ENCODE measurements at regions not wholly inside any gene's neighbourhood (a gene's known extent, or its start where the extent isn't known, plus 50 kb on each side); places are given as distances from the start of the nearest gene placed in this dataset.

DNA sequence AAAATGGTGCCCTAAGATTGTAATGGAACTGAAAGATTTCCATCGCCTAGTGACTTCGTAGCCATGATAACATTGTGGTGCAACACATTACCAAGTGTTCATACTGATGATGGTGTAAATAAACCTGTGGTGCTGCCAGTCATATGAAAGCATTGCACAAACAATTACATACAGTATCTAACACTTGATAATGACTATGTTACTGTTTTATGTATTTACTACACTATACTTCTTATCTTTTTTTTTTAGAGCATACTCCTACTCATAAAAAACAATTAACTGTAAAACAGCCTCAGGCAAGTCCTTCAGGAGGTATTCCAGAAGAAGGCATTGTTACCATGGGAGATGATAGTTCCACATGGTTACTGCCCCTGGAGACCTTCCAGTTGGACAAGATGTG, 152.7 kb upstream of the EDNRA start:
- no peak for DNase-seq

DNA sequence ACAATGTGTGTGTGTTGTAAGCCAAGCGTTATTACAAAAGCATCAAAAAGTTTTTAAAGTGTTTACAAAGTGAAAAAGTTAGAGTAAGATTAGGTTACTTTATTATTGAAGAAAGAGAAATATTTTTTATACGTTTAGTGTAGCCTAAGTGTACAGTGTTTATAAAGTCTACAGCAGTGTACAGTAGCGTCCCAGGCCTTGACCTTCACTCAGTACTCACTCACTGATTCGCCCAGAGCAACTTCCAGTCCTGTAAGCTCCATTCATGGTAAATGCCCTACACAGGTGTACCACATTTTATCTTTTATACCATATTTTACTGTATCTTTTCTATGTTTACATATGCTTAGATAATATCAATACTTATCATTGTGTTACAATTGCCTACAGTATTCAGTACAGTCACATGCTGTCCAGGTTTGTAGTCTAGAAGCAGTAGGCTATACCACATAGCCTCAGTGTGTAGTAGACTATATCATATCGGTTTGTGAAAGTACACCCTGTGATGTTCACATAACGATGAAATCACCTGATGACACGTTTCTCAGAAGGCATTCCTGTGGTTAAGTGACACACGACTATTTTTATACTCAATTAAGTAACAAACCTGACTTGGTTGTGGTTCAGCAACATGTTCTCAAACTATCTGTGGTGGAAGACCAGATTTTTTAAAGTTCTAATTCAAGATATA, 152.0 kb upstream of the EDNRA start:
- no peak for DNase-seq

DNA sequence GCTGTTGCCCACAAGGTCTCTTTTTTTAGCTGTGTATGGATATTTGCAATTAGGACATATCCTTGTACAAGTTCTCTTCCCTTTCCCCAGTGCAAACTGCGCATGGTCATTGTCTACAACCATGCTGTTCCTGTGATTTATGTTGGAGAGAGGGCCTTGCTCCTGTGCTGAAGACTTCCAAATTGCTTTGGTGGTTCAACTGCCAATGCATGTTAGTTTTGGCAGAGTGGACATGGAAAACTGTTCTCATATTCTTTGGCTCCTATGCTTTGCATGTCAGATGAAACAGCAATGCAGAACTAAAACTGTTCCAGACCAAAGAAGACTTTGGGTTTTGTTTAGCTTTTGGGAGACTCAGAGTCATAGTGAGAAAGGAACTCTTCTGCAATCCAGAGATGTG, 148.8 kb upstream of the EDNRA start:
- DNase-seq: no peak

DNA sequence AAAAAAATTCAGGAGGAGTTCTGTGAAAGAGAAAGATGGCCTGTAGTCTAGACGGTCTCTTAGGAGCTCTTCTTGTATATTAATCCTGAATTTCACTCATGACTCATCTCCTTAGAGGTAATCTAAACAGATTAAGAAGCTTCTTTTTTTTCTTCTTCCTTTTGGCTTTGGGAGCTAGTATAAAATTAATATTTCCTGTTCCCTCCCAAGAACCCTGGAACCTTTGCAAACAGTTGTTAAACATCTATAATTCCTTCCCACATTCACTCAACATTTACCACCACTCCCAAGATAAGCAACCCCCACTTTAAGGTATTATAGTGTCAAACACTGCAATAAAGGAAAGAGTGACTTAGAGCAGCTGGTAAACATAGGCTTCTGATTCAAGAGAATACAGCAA, 146.4 kb upstream of the EDNRA start:
- no peak for DNase-seq

DNA sequence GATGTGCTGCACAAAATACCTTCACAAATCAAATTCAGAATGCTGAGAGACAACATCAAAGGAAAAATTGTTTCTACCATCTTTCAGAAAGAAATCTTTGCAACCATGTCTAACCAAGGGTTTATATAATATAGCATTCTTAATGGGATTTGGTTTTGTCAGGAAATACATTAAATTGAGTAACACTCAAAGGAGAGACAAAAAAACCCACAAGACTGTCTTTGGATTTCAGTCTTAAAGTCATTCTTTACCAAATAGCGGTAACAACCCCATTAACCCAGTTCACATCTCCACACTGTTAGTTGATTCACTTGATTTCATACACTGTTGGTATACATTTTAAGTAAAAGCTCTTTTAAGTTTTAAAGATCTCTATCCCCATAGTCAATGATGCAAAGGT, 145.7 kb upstream of the EDNRA start:
- DNase-seq: no peak

DNA sequence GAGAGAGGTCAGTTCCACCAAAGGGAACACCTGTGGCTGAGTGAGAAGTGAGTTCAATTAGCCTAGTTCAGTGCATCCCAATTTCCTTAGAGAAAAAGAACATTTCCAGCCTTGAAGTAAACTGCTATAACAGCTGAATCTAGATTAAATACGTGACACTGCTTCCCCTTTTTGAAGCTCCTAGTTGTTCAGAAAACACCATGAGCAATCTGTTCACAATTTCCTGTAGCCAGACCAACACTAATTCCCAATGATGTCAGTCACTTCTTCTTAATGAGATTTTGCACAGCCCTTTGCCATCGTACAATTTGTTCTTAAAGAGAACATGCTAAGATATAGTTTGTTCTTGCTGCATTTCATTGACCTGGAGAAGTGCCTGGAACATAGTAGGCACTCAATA, 144.6 kb upstream of the EDNRA start:
- DNase-seq: no peak

DNA sequence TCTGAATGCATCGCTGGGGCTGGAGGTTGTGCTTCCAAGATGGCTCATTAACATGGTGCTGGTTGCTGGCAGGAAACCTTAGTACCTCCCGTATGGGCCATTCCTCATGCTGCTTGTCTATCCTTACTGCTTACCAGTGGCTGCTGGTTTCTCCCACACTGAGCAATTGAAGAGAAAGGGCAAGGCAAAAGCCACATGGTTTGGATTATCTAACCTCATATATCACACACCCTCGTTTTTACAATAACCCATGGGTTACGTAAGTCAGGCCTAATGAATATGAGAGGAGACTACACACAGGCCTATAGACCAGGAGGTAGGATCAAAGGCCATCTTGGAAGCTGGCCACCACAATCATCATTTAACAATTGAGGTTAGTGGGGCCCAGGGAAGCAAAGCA, 141.8 kb upstream of the EDNRA start:
- DNase-seq: no peak

DNA sequence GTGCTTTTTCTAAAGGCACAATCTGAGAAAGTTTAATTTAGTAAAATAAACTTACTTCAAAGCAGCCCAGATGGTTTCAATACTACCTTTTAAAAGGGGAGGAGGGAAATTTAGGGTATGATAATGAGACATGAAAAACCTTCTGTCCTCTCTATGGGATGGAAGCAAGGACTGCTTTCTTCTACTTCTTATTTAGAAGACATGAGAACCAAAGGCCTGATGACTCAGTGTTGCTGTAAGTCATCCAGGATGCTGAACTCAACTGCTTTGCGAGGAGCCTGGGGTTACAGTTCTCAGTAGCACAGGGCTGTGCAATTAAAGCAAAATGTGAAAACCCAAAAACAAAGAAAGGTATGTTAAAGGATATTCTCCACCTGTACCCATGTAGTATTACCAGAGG, 140.8 kb upstream of the EDNRA start:
- no peak for DNase-seq

DNA sequence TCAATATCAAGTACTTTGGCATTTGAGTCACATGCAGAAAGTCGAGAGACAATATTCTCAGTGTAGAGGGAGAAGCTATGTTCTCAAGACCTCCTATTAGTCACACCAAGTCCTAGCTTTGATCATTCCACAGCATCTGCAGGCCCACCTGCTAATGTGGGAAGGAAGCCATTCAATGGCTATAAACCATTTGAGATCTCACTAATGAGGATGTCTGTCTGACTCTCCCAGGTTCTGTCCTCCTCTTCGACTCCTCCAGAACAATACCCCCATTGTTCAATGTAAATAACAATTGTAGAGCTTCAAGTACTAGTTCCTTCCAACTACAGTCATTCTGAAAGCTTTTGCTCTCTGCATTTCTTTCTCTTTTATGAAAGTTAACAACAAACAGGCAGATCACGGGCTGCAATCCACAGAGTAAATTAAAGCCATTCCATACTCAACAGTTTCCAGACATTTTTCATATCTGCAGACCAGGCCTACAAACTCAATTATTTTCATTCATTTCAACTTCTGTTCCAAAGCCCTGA, 140.2 kb upstream of the EDNRA start:
- DNase-seq: no peak

DNA sequence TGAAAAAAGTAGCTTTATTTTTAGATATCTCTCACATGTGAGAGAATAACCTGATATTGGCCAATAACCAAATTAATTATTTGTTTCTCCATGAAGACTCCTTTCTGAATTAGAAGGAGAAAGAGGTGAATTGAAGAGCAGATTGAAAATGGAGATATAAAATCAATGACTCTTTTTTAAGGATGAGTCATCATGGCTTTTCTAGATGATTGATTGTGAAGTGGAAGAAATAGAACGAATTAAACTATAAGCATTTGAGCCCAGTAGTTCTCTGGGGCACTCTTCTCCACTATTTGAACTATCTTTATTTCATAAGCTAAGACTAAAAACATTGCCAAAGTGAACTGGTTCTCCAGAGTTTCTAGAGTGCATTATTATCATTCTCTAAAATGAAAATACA, 137.2 kb upstream of the EDNRA start:
- no peak for DNase-seq

DNA sequence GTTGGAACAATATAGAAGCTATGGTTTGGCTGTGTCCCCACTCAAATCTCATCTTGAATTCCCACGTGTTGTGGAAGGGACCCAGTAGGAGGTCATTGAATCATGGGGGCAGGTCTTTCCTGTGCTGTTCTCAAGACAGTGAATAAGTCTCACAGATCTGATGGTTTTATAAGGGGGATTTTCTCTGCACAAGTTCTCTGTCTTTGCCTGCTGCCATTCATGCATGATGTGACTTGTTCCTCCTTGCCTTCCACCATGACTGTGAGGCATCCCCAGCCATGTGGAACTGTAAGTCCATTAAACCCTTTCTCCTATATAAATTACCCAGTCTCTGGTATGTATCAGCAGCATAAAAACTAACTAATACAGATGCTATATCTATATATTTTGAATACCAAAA, 135.2 kb upstream of the EDNRA start:
- DNase-seq: no peak

DNA sequence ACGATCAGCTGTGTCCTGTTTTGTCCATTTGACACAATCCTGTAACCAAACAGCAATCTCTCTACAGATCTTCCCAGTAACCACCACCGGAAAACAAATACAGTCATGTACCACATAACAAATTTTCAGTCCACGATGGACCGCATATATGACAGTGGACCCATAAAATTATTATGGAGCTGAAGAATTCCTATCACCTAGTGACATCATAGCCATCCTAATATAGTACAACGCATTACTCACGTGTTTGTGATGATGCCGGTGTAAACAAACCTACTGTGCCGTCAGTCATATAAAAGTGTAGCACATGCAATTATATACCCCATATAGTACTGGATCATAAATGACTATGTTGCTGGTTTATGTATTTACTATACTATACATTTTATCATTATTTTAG, 133.7 kb upstream of the EDNRA start:
- no peak for DNase-seq

DNA sequence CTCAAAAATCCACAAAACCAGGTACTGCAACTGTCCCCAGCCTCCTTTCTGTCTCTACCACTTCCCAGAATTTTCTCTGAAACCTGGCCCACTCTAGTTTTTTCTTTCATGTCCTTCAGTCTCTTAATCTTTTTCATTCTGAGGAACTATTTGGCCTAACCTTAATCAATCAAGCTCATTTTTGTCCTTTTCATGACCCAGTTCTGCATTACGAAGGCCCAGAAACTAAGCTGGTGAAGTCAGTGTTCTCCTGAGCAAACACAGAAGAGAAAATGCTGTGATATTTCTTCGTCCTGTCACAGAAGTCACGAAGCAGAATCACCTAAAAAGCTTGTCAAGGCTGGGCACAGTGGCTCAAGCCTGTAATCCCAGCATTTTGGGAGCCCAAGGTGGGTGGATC, 131.7 kb upstream of the EDNRA start:
- DNase-seq: no peak

DNA sequence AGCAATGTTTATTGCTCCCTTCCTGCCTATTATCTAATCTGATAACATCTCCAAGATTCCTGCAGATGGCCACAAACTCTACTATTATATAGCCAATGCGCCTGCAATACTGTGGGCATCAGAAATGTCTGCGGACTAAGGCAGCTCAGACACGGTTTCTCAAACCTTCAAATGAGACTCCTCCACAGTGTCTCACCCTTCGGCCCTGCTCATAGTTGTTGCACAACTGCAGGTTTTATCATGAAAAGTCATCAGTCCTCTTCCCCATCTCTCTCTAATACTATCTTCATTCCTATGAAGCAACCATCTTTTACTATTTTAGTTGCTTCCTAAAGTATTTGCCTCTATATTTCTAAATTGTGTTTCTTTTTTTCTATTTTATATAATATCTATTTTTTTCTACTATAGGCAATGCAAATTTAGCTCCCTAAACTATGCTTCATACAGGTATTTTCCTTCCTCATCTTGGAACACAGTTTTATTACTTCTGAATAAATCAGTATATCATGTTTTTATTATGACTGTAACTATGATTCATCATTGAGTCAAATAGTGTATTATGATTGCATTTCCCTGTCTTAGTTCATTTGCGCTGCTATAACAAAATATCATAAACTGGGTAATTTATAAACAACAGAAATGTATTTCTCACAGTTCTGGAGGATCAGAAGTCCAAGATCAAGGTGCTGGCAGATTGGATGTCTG, 129.7 kb upstream of the EDNRA start:
- no peak for DNase-seq

DNA sequence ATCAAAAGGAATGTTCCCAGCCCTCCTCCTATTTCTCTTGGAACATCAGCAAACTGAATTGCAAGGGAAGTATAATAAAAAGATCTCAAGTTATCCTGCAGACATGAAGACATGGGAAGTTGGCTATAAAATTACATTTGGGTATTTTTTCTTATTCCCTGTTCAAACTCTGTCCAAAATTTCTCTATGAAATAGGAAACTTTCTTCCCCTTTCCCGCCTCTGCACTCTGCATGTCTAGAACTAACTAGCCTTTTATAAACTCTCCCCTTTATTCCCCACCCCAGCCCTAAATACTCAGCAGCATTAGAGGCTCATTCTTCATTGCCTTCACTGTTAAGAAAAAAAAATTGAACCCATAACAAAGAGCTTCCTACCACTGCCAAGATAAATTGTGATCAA, 126.7 kb upstream of the EDNRA start:
- no peak for DNase-seq

DNA sequence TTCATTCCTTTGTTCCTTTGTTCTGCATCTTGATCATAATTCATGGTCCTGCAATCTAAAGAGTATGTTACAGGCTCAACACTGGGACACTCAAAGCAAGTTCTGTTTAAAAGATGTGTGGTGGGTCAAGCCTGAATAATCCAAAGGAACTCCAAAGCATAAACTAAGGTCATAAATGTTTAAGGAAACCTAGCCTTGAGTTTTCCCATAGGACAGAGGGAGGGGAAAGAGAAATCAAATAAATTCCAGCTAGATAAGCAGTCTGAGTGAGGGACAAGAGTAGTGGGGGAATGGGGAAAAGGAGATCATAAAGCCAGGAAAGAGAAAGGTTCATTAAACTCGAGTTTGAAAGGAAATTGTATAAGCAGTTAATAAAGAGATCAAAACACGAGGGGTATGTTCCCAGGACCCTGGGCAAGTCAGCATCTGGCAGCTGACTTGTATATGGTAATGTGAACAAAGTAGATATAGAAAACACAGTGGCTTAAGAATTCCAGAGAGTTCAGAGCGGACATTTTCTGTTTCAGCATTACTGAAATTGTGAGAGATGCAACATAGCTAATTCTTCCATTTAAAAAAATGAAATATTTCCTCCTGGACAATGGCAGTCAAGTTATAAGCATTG, 125.8 kb upstream of the EDNRA start:
- no peak for DNase-seq

DNA sequence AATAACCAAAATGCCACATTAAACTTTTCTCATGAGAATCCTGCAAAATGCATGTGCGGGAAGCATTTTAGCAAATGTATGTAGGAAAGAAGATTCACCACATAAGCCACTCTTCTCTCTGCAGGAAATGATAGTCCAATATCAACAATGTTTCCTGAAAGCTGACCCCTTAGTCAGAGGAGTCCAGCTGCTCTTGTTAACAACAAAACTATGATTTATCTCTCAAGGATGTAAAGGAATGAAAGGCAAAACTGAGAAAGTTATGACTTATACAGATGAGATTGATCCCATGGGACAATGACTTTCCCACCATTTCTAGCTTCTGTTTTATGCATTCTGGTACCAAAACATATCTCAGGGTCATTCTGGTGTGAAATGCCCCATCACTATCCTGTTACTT, 125.0 kb upstream of the EDNRA start:
- no peak for DNase-seq

DNA sequence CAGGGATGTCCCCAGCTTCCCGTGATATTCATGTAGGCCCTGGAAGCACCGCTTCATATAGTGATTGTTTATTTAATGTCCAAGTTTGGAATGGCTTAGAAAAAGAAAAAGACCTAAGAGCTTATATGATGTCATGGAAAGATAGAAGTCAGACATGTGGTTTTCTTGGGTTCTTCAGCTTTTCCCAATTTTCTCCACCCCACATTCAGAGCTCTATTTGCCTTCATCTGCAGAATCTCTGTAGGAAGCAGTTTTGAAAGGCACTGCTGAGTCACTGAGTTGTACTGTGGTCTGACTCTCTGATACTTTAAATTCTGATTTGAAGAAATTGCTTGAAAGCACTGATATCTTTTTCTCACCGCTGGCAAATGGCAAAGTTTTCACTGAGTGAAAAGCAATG, 120.6 kb upstream of the EDNRA start:
- DNase-seq: no peak

DNA sequence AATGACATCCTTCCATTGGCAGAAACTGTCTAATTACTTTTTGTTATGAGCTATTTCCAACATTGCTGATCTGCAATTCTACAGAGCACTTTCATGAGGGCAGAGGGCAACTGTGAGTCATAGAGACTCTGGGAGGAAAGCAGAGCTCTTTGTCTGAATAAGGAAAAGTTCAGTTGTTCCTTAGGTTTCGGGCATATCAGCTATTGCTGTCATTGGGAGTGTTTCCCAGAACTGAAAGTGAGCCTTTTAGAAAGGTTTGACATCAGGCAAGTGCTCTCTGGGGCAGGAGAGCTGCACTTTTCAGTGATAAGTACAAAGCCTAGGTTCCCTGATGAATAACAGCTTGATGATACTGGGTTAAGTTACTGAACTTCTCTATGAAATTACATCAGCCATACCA, 119.2 kb upstream of the EDNRA start:
- no peak for DNase-seq

DNA sequence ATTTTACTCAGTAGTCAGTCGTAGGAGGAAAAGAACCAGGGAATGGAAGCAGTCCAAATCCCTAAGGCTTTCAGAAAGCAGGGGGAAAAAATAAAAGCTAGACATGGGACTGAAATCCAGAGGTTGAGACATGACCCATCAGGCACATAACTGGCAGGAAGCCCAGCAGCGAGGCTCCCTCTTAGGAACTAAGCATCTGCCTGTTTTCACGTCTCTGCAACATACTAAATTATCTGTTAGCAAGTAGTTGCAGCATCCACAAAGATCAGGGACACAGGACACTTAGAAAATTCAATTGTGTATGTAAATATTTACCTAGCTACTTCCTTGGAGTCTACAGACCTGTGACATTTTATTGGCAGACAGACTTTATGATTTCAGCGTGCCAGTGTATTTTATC, 118.0 kb upstream of the EDNRA start:
- no peak for DNase-seq

DNA sequence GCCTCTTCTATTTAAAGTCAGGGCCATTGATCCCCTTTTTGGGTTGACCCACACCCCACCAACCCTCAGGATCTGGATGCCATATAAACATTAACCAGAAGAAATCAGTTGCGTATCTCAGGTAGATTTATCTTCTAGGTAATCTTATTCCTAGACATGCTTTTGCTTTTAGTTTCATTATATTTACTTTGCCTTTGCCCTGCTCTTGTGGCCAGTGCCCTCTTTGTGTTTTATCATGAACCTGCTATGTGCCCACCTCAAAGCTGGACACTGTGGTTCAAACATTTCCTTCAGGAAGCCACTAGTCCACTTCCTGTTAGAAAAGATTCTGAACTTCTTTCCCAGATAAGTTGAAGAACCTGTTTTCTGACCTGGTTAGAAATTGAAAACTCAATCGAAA, 117.4 kb upstream of the EDNRA start:
- no peak for DNase-seq

DNA sequence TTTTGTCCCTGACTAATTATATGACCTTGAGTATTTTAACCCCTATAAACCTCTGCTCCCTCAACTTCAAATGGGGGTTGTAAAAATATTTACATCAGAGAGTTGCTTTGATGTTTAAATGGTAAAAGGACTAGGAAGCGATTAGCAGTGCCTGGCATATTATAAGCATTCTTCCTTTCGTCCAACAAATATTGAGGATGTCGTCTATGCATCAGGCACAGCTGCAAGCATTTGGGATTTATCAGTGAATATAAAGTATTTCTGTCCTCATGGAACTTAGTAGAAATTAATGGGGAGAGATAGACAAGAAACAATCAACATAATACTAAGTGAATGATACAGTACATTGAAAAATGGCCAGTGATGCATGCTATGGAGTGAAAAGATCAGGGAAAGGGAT, 115.5 kb upstream of the EDNRA start:
- no peak for DNase-seq

DNA sequence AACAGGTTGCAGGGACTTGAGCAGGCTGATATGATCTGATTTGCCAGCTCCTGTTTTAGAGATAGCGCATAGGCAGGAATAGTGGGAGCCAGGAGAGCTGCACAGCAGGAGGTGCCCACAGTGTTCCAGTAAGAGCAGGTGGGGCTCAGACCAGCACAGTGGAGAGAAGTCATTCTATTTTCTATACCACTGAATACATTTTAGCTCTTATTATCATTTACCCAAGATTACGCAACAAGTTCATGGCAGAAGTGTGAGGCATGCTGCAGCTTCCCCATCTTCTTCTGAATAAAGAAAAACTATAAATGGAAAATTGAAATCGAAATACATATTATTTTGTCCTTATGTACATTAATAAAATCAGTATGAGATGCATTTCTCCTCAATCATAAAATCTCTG, 114.7 kb upstream of the EDNRA start:
- DNase-seq: no peak

DNA sequence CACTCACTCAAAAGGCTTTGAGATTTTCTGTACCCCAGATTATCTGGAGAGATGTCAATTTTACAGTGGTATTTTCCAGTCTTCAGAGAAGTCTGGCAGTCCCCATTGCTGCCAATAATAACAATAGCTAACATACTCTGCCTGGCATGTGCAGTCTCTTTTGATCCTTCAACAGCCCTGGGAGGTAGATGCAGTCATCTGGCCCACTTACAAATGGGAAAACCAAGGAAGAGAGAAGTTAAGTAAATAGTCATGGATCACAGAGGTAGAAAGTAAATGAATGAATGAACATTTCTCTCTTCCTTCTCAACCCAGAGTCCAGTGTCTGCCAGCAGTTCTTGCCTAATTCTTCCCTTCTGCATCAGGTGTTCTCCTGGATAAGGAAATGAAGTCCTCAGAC, 113.0 kb upstream of the EDNRA start:
- DNase-seq: no peak

DNA sequence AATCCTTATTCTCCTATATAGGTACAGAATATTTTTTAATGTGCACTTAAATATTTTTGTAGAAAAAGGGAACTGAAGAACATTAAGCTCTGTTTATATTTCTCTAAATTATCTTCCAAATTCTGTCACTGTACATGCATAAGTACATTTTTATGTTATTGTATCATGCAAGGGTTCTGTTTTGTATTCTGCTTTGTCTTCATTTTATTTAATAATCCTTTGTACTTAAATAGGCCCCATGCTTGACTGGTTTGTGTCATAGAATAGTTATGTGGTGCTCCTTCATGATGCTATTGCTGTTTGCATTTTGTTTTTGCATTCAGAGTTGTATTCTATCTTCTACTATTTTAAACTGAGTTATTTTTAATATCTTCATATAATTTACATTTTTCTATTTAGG, 111.9 kb upstream of the EDNRA start:
- no peak for DNase-seq

Measured in NCI-H2171 treated with DMSO at 0.1 percent for 48 hours (cell line).